ENCODE measurements at regions not wholly inside any gene's neighbourhood (a gene's known extent, or its start where the extent isn't known, plus 50 kb on each side); places are given as distances from the start of the nearest gene placed in this dataset.

DNA sequence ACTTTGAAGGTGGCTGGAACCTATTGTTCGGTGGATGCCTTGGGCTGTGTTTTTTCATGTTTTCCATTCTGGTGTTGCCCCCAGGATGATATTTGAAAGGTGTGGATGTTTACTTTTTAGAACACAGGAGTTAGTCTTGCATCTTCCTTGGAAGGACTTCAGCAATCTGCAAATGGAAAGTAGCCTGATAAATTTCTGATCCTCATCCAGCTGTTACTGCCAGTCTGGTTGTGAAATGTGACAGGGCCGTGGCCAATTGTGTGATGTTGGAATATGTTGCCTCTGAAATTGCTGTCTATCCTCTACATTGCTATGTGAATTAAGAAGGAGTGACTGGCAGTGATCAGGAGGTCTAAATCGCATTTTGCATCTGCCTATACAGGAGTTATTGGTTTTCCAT, 382.5 kb upstream of the C2CD4B start:
- TF ChIP-seq, protein P1, sequence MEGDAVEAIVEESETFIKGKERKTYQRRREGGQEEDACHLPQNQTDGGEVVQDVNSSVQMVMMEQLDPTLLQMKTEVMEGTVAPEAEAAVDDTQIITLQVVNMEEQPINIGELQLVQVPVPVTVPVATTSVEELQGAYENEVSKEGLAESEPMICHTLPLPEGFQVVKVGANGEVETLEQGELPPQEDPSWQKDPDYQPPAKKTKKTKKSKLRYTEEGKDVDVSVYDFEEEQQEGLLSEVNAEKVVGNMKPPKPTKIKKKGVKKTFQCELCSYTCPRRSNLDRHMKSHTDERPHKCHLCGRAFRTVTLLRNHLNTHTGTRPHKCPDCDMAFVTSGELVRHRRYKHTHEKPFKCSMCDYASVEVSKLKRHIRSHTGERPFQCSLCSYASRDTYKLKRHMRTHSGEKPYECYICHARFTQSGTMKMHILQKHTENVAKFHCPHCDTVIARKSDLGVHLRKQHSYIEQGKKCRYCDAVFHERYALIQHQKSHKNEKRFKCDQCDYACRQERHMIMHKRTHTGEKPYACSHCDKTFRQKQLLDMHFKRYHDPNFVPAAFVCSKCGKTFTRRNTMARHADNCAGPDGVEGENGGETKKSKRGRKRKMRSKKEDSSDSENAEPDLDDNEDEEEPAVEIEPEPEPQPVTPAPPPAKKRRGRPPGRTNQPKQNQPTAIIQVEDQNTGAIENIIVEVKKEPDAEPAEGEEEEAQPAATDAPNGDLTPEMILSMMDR (IDR thresholded peaks at IDR 0.05), result no peak
- TF ChIP-seq POLR2A (IDR thresholded peaks at IDR 0.05), result no peak

All from heart left ventricle (tissue), 13 donors.